NCI-H1417 treated with DMSO at 0.1 percent for 48 hours (cell line): ENCODE measurements at regions not wholly inside any gene's neighbourhood (a gene's known extent, or its start where the extent isn't known, plus 50 kb on each side); places are given as distances from the start of the nearest gene placed in this dataset.
A peak's percentile ranks its signal among the peaks of the same experiment; 100 is the strongest.

Experiments
- DNase-seq: peaks from one replicate; lab custom pipeline; 2025; lab: John Stamatoyannopoulos, UW

GRCh38 chr13:73794755-73795154 lies 339.4 kb downstream of the KLF12 start:
- no peak for DNase-seq

- no peak for DNase-seq
Observed at GRCh38 chr13:73793361-73793760, 340.8 kb downstream of the KLF12 start.

GRCh38 chr13:73792796-73793195 lies 341.4 kb downstream of the KLF12 start:
- DNase-seq = no peak

- DNase-seq = peak; percentile 65
Observed at GRCh38 chr13:73782450-73783449, 351.5 kb downstream of the KLF12 start.

GRCh38 chr13:73781384-73781783 lies 352.8 kb downstream of the KLF12 start:
- DNase-seq = no peak

GRCh38 chr13:73779881-73780280 lies 354.3 kb downstream of the KLF12 start:
- DNase-seq = no peak

GRCh38 chr13:73778242-73778864 lies 355.9 kb downstream of the KLF12 start:
- no peak for DNase-seq

GRCh38 chr13:73777134-73777533 lies 357.1 kb downstream of the KLF12 start:
- no peak for DNase-seq

- no peak for DNase-seq
Observed at GRCh38 chr13:73776151-73776785, 357.9 kb downstream of the KLF12 start.

- no peak for DNase-seq
Observed at GRCh38 chr13:73773168-73773549, 361.0 kb downstream of the KLF12 start.

GRCh38 chr13:73772449-73773167 lies 361.6 kb downstream of the KLF12 start:
- DNase-seq = no peak

- DNase-seq = no peak
Observed at GRCh38 chr13:73767747-73768315, 366.4 kb downstream of the KLF12 start.

GRCh38 chr13:73767191-73767741 lies 366.9 kb downstream of the KLF12 start:
- DNase-seq = peak; percentile 56

- DNase-seq = peak; percentile 97
Observed at GRCh38 chr13:73765651-73766384, 368.4 kb downstream of the KLF12 start.

GRCh38 chr13:73759434-73759833 lies 374.8 kb downstream of the KLF12 start:
- DNase-seq = no peak

GRCh38 chr13:73757481-73758233 lies 376.5 kb downstream of the KLF12 start:
- DNase-seq = no peak

GRCh38 chr13:73754727-73755292 lies 379.4 kb downstream of the KLF12 start:
- DNase-seq = peak; percentile 74

GRCh38 chr13:73754241-73754640 lies 380.0 kb downstream of the KLF12 start:
- DNase-seq = no peak

GRCh38 chr13:73751290-73751689 lies 382.9 kb downstream of the KLF12 start:
- no peak for DNase-seq

- no peak for DNase-seq
Observed at GRCh38 chr13:73748404-73748803, 385.8 kb downstream of the KLF12 start.
